HepG2 (cell line): ENCODE measurements at regions not wholly inside any gene's neighbourhood (a gene's known extent, or its start where the extent isn't known, plus 50 kb on each side); places are given as distances from the start of the nearest gene placed in this dataset.

ENCODE experiments used
- KDM5A ChIP-seq: fragments of 200-600 bp; sonication (generic); IDR thresholded peaks from 2 replicates; pipeline ENCODE4 v1.7.0; 2018; ENCODE audit warnings: antibody characterized with exemption, mild to moderate bottlenecking, low read length, borderline replicate concordance
- MEF2D ChIP-seq: sonication (generic); formaldehyde crosslinking; IDR thresholded peaks from 2 replicates; pipeline ENCODE4 v1.5.1; 2020; ENCODE audit warnings: mild to moderate bottlenecking, missing genetic modification reagents
- NRL ChIP-seq: sonication (generic); formaldehyde crosslinking; IDR thresholded peaks from 2 replicates; pipeline ENCODE4 v1.5.0; 2020; ENCODE audit warnings: missing genetic modification reagents, mild to moderate bottlenecking, moderate library complexity, borderline replicate concordance
- PHF5A ChIP-seq: IDR thresholded peaks from one replicate; pipeline ENCODE4 v1.6.1; 2018; ENCODE audit warnings: low read depth, missing genetic modification reagents; ENCODE audit not compliant: unreplicated experiment
- RBM22 ChIP-seq: fragments of 200-400 bp; formaldehyde crosslinking; optimal IDR thresholded peaks from 2 replicates; pipeline ENCODE3; 2017; ENCODE audit warnings: mild to moderate bottlenecking, low read length, moderate library complexity
- STAT6 ChIP-seq: sonication (generic); formaldehyde crosslinking; IDR thresholded peaks from 2 replicates; pipeline ENCODE4 v1.4.0; 2020; ENCODE audit warnings: missing genetic modification reagents, mild to moderate bottlenecking, borderline replicate concordance
- TBL1XR1 ChIP-seq: fragments of 150-350 bp; IDR thresholded peaks from 2 replicates; pipeline ENCODE4 v1.6.1; 2014; ENCODE audit warnings: borderline replicate concordance, low read length; ENCODE audit not compliant: partially characterized antibody
- XBP1 ChIP-seq: sonication (generic); formaldehyde crosslinking; IDR thresholded peaks from 2 replicates; pipeline ENCODE4 v1.5.0; 2020; ENCODE audit warnings: missing genetic modification reagents
- ZBTB21 ChIP-seq: sonication (generic); formaldehyde crosslinking; IDR thresholded peaks from 2 replicates; pipeline ENCODE4 v1.4.0; 2020; ENCODE audit warnings: missing genetic modification reagents
- ZNF224 ChIP-seq: sonication (generic); formaldehyde crosslinking; IDR thresholded peaks from 2 replicates; pipeline ENCODE4 v1.5.0; 2020; ENCODE audit warnings: mild to moderate bottlenecking, missing genetic modification reagents
- ZNF30 ChIP-seq: sonication (generic); formaldehyde crosslinking; IDR thresholded peaks from 2 replicates; pipeline ENCODE4 v1.5.0; 2020; ENCODE audit warnings: mild to moderate bottlenecking, missing genetic modification reagents
- ZNF317 ChIP-seq: sonication (generic); formaldehyde crosslinking; IDR thresholded peaks from 2 replicates; pipeline ENCODE4 v1.5.0; 2020; ENCODE audit warnings: mild to moderate bottlenecking, missing genetic modification reagents
- ZNF318 ChIP-seq: sonication (generic); formaldehyde crosslinking; IDR thresholded peaks from 2 replicates; pipeline ENCODE4 v1.4.0; 2020; ENCODE audit warnings: mild to moderate bottlenecking, missing genetic modification reagents
- ZNF510 ChIP-seq: sonication (generic); formaldehyde crosslinking; IDR thresholded peaks from 2 replicates; pipeline ENCODE4 v1.4.0; 2020; ENCODE audit warnings: low read depth, mild to moderate bottlenecking, missing genetic modification reagents
- ZNF530 ChIP-seq: sonication (generic); formaldehyde crosslinking; IDR thresholded peaks from 2 replicates; pipeline ENCODE4 v1.5.0; 2020; ENCODE audit warnings: low read depth, mild to moderate bottlenecking, missing genetic modification reagents
- ZNF614 ChIP-seq: IDR thresholded peaks from 2 replicates; pipeline ENCODE4 v1.6.1; 2018; ENCODE audit warnings: missing biosample characterization, missing genetic modification reagents, inconsistent platforms, borderline replicate concordance
- ZSCAN12 ChIP-seq: sonication (generic); formaldehyde crosslinking; IDR thresholded peaks from 2 replicates; pipeline ENCODE4 v1.9.0; 2021; ENCODE audit warnings: mild to moderate bottlenecking, missing genetic modification reagents
- TF ChIP-seq, protein P1 (sequence below): sonication (generic); formaldehyde crosslinking; IDR thresholded peaks from 2 replicates; pipeline ENCODE4 v1.4.0; 2020; ENCODE audit warnings: mild to moderate bottlenecking, missing genetic modification reagents

- TF ChIP-seq ZNF318 (CRISPR knock-in tag) (peak; percentile 94), ZNF317 (CRISPR knock-in tag) (peak; percentile 65), STAT6 (CRISPR knock-in tag) (peak; percentile 97; the same call in 1 of the 2 replicates), ZNF510 (CRISPR knock-in tag) (0 out of 2 replicates have a peak, but pooled peaks have one; percentile 88), NRL (CRISPR knock-in tag) (no peak; the same call in 1 of the 2 replicates), ZSCAN12 (CRISPR knock-in tag) (no peak), RBM22 (peak; percentile 62), MEF2D (CRISPR knock-in tag) (peak; percentile 97), ZBTB21 (peak; percentile 47), TBL1XR1 (peak; percentile 98), PHF5A (CRISPR knock-in tag) (peak; percentile 92), ZNF224 (CRISPR knock-in tag) (no peak), XBP1 (CRISPR knock-in tag) (0 out of 2 replicates have a peak, but pooled peaks have one; percentile 72), ZNF530 (CRISPR knock-in tag) (no peak), ZNF614 (CRISPR knock-in tag) (peak; percentile 95), KDM5A (no peak), ZNF30 (CRISPR knock-in tag) (no peak)
- TF ChIP-seq, protein P1, sequence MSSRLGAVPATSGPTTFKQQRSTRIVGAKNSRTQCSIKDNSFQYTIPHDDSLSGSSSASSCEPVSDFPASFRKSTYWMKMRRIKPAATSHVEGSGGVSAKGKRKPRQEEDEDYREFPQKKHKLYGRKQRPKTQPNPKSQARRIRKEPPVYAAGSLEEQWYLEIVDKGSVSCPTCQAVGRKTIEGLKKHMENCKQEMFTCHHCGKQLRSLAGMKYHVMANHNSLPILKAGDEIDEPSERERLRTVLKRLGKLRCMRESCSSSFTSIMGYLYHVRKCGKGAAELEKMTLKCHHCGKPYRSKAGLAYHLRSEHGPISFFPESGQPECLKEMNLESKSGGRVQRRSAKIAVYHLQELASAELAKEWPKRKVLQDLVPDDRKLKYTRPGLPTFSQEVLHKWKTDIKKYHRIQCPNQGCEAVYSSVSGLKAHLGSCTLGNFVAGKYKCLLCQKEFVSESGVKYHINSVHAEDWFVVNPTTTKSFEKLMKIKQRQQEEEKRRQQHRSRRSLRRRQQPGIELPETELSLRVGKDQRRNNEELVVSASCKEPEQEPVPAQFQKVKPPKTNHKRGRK (CRISPR knock-in tag) = peak; percentile 71; the same call in 1 of the 2 replicates
Measured at GRCh38 chr19:56955637-56956216, 115.2 kb upstream of the PEG3 start (continued).
